Femur (tissue), 1 donor: ENCODE measurements at regions not wholly inside any gene's neighbourhood (a gene's known extent, or its start where the extent isn't known, plus 50 kb on each side); places are given as distances from the start of the nearest gene placed in this dataset.
"Not testable (repeated sequence)": the region's sequence is repeated elsewhere in the genome, so short reads cannot be mapped to it uniquely, and the experiment has no call there.

Experiments
- DNase-seq: peaks from one replicate; pipeline ENCODE4 v3.0.0-alpha.2; 2017

DNA sequence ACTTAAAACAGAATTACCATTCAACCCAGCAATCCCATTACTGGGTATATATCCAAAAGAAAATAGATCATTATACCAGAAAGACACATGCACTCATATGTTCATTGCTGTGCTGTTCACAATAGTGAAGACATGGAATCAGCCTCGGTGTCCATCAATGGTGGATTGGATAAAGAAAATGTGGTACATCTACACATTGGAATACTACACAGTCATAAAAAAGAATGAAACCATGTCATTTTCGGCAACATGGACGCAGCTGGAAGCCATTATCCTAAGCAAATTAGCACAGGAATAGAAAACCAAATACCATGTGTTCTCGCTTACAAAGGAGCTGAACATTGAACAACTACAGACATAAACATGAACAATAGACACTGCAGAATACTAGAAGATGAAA, 244.8 kb upstream of the PROX1 start:
- DNase-seq = no peak

GRCh38 chr1:213744780-213745179, 243.0 kb upstream of the PROX1 start:
- no peak for DNase-seq

DNA sequence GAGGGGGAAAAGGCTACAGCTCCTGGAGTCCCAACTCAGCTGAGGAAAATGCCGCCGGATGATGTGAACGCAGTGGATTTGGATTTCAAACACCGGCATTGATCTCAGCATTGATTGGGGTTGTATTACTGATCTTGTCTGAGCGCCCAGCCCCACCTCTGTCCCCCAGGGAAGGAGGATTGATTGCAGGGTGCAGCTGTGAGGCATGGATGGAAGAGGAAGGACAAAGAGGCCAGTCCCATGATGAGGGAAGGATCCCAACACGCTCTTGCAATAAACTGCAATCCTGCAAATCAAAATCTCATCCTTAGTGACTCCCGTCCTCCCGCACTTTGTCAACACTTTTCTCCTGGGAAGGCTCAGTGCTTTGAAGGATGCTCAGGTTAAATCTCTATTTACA, 242.3 kb upstream of the PROX1 start:
- DNase-seq = no peak

DNA sequence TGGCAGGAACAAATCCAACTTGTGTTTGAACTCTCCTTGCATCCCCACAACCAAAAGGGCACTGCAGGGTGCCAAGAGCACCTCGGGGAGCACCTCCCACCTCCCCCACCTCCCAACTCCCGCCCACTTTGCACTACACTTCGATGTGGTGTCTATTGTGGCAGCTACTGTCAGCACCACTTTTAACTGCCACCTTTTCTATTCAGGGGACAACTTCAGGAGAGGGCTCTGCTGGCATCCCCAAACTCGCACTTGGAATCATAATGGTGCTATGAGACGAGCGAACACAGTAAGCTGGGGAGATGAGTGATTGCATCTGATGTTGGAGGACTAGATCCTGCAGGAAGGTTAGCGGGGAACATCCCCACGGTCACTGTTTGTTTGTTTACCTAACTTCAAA, 238.2 kb upstream of the PROX1 start:
- no peak for DNase-seq

- no peak for DNase-seq
Observed at GRCh38 chr1:213750231-213751063, 237.3 kb upstream of the PROX1 start.

GRCh38 chr1:213751064-213751397, 236.7 kb upstream of the PROX1 start:
- no peak for DNase-seq

GRCh38 chr1:213759359-213760181, 228.2 kb upstream of the PROX1 start:
- DNase-seq = no peak

DNA sequence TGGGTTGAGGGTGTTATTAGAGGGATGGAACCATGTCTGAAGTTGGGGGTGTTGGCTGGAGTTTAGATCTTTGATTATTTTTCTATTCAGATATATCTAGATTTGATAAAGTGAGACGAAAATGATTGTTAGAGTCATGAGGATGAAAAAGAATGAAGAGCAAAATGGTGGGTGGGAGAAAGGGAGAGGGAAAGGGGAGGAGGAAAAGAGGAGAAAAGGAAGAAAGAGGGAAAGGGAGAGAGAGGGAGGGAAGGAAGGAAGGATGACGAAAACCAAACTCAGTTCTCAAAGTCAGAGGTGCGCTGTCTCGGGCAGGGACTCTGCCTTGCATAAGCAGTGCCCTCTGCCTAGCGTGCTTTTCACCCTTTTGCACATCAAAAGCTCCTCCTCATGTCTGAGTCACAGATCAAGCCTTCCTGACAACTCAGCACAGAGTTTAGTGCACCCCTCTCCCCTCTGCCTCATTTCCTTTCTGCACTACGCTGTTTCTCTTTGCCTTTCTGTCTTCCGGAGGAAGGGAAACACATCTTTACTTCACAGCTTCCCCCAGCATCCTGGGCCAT, 225.8 kb upstream of the PROX1 start:
- no peak for DNase-seq

DNA sequence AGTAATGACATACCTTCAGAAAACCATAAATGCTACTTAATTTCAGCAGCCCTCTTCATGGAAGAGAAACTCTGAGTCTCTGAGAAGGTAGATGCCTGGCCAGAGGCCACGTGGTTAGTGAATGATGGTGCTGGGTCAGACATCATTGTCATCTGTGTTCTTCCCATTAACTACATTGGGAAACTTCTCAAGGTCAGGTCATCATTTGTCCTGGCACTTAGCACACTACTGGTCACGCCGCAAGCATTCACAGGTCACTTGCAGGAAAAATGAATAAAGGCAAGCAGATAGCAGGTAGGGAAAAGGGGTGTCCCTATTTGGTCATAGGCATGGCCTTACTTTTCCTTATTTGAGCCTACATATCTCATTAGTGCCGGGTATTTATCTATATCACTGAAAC, 220.1 kb upstream of the PROX1 start:
- no peak for DNase-seq

DNA sequence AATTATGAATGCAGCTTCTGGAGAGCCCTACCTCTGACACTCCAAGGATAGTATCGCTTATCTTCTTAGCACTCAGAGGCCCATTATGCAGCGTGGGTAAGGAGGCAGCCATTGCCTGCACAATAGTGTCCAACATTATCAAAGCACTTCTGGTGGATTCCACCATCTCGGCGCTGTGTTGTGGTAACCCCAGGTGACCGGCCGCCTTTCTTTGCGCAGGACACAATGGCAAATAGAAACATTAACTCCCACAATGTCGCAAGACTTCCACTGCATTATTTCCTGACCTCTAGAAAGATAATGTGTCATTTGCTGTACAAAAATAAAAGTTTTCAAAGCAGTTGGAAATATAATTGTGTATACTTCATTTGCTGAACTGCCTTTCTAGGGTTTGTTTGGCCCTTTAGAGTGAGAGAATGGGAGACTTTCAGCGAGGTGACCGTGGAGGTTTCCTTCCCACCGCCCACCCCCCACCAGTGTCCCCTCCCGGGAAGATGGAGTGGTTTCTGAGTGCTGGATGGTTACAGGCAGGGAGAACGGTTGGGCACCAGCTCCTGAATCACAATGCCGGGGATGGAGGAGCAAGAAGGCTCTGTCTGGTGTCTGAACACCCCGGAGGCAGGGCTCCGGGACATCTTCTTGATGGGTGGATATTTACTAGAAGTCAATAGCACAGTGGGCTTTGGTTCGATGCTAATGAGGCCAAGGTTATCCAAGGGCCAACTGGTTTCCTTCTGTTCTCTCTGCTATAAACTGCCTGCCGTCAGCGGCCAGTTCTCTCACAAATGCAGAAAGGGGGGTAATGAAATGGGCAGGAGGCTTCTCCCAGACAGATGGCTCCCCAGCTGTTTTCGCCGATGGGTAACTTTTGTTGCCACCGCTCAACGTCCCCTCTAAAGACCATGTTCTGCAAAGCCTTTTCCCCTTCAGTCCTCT, 215.4 kb upstream of the PROX1 start:
- DNase-seq = peak; percentile 22

GRCh38 chr1:213773975-213774374, 213.8 kb upstream of the PROX1 start:
- DNase-seq = no peak

GRCh38 chr1:213776969-213777368, 210.8 kb upstream of the PROX1 start:
- DNase-seq = no peak

DNA sequence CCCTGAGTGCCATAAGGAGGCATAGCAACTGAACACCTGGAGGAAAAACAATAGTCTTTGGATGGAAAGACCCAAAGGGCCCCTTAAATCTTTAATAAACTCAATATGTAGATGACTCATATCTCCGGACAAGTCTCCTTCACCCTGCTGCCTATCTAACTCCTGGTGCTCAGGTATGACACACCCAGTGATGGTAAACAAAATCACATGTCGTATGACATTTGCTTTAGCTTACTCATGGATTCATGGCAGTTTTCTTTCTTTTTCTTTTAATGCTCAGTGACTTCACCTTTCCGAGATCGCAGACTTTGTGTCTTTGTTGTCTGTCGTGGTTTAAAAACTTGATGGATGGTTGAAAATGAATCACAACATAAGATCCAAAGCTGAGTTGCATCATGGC, 208.5 kb upstream of the PROX1 start:
- DNase-seq = no peak

- DNase-seq = no peak
Observed at GRCh38 chr1:213782941-213783672, 204.7 kb upstream of the PROX1 start.

GRCh38 chr1:213783893-213784292, 203.9 kb upstream of the PROX1 start:
- DNase-seq = no peak

DNA sequence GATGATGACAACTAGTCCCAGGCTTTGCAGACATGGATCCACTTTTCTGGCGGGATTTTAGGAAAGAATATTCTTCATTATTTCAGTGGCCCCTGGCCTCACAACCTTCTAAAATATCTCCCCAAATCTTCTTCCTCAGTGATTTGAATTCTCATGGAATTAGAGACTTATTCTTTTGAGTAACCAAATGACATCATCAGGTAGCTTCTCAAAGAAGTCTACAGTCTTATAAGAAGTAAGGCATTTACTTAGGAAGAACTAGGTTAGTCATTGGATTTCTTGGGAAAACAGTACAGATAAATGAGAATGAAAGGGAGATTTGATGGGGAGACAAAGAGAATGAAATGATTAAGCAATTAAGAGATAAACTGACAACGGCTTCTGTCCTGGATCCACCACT, 201.1 kb upstream of the PROX1 start:
- no peak for DNase-seq

DNA sequence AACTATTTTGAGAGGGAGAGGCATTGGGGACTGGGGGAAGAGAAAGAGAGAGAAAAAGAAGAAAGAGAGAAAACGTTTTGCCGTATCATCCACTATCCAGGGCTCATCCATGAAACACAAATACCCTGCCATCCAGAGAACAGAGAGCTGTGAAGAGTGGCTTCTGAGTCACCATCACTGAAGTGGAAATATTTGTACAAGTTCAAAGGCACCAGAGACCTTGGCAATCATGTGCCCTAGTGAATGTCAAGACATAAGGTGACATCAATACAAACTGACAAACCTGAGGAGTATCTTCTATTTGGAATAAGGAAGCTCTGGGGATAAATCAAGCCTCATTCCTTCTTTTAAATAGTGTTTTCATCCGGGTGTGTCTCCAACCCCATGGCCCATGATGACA, 197.2 kb upstream of the PROX1 start:
- DNase-seq = no peak

- DNase-seq = no peak
Observed at GRCh38 chr1:213793482-213794067, 194.2 kb upstream of the PROX1 start.

GRCh38 chr1:213796525-213796924, 191.2 kb upstream of the PROX1 start:
- no peak for DNase-seq

- DNase-seq = not testable (repeated sequence)
Observed at GRCh38 chr1:213808288-213808687, 179.5 kb upstream of the PROX1 start.

GRCh38 chr1:213817156-213817555, 170.6 kb upstream of the PROX1 start:
- no peak for DNase-seq
